GM18507 (cell line): ENCODE measurements at regions not wholly inside any gene's neighbourhood (a gene's known extent, or its start where the extent isn't known, plus 50 kb on each side); places are given as distances from the start of the nearest gene placed in this dataset.
A peak's percentile ranks its signal among the peaks of the same experiment; 100 is the strongest.

Experiments
- DNase-seq: peaks from one replicate; pipeline ENCODE4 v3.0.0; 2011; ENCODE audit warnings: low read depth; ENCODE audit not compliant: insufficient read length; ENCODE audit errors: extremely low spot score
- FAIRE-seq: peaks from 2 replicates; lab custom pipeline; 2011; peaks lifted over from hg19 to GRCh38; lab: Jason Lieb, UNC

GRCh38 chr7:17706275-17706674 is 234.0 kb downstream of the SNX13 start:
- FAIRE-seq (no peak), DNase-seq (no peak)

- FAIRE-seq = peak; percentile 72
- no peak for DNase-seq
These were observed 233.6 kb downstream of the SNX13 start for GRCh38 chr7:17706734-17707133.

GRCh38 chr7:17709127-17709526 is 231.2 kb downstream of the SNX13 start:
- no peak for FAIRE-seq

GRCh38 chr7:17709599-17709998 is 230.7 kb downstream of the SNX13 start:
- DNase-seq (no peak), FAIRE-seq (no peak)

More at GRCh38 chr7:17709127-17709526, 231.2 kb downstream of the SNX13 start:
- DNase-seq = no peak

GRCh38 chr7:17710312-17710711 is 230.0 kb downstream of the SNX13 start:
- no peak for FAIRE-seq
- DNase-seq = no peak

- no peak for FAIRE-seq
- no peak for DNase-seq
These were observed 226.7 kb downstream of the SNX13 start for GRCh38 chr7:17713584-17713983.

- DNase-seq (no peak), FAIRE-seq (no peak)
These were observed 223.5 kb downstream of the SNX13 start for GRCh38 chr7:17716816-17717215.

GRCh38 chr7:17719998-17720397 is 220.3 kb downstream of the SNX13 start:
- DNase-seq (no peak), FAIRE-seq (no peak)

GRCh38 chr7:17721736-17722285 is 218.5 kb downstream of the SNX13 start:
- FAIRE-seq (no peak), DNase-seq (no peak)

- DNase-seq = no peak
- FAIRE-seq = no peak
These were observed 217.5 kb downstream of the SNX13 start for GRCh38 chr7:17722798-17723197.

- DNase-seq = no peak
- no peak for FAIRE-seq
These were observed 214.5 kb downstream of the SNX13 start for GRCh38 chr7:17725821-17726220.

GRCh38 chr7:17732083-17732482 is 208.2 kb downstream of the SNX13 start:
- DNase-seq (no peak), FAIRE-seq (no peak)
